ENCODE measurements at regions not wholly inside any gene's neighbourhood (a gene's known extent, or its start where the extent isn't known, plus 50 kb on each side); places are given as distances from the start of the nearest gene placed in this dataset.

DNA sequence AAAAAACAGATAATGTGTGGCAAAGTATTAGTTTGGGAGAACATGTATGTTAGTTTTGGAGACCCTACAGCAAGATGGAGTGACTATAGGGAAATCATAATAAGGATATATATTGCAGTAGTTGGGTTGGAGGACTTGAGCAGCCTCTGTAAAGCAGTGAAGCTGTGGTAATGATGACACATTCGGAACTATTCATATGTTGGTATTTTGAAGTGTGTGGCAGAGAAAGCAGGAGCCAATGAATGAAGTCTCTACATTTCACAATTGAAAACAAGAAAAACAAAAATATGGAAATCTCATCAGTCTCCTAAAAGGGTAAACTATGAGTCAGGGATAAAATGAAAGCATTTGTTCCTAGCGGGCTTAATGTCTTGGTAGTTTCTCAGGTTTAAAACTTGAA lies 645.9 kb downstream of the OTOL1 start:
- Histone ChIP-seq H3K4me2 (ENCODE audit: low read length) (peak overlapping the region; percentile 19), H3K9ac (ENCODE audit: low read length) (no peak overlapping the region), H3K79me2 (ENCODE audit: insufficient read depth, low read length) (no peaks in the 10 kb centered on the region), H3K27ac (ENCODE audit: low read depth, low read length) (peak overlapping the region; percentile 35), H3K9me3 (ENCODE audit: insufficient read depth, low read depth, low read length) (no peaks in the 10 kb centered on the region), H4K20me1 (ENCODE audit: insufficient read depth, low read length) (no peaks in the 10 kb centered on the region), H3K4me1 (ENCODE audit: insufficient read depth, low read length) (peaks cover 18% of the 10 kb centered on the region), H3K4me3 (ENCODE audit: insufficient read depth, low read depth, low read length) (no peak overlapping the region), H3K27me3 (ENCODE audit: insufficient read depth, low read length) (no peaks in the 10 kb centered on the region), H3K36me3 (ENCODE audit: insufficient read depth, low read length) (no peaks in the 10 kb centered on the region), H2AFZ (ENCODE audit: low read depth, low read length) (no peak overlapping the region)
- Mint-ChIP-seq H3K27ac (ENCODE audit: unreplicated experiment) (peak overlapping the region; percentile 90), H3K4me3 (ENCODE audit: unreplicated experiment) (no peak overlapping the region), H3K9me3 (ENCODE audit: unreplicated experiment) (no peaks in the 10 kb centered on the region), H3K4me1 (ENCODE audit: low read depth, unreplicated experiment) (peaks cover 23% of the 10 kb centered on the region), H3K36me3 (ENCODE audit: low read depth, unreplicated experiment) (no peaks in the 10 kb centered on the region), H3K27me3 (ENCODE audit: low read depth, unreplicated experiment) (no peaks in the 10 kb centered on the region)
- TF ChIP-seq, protein P1, sequence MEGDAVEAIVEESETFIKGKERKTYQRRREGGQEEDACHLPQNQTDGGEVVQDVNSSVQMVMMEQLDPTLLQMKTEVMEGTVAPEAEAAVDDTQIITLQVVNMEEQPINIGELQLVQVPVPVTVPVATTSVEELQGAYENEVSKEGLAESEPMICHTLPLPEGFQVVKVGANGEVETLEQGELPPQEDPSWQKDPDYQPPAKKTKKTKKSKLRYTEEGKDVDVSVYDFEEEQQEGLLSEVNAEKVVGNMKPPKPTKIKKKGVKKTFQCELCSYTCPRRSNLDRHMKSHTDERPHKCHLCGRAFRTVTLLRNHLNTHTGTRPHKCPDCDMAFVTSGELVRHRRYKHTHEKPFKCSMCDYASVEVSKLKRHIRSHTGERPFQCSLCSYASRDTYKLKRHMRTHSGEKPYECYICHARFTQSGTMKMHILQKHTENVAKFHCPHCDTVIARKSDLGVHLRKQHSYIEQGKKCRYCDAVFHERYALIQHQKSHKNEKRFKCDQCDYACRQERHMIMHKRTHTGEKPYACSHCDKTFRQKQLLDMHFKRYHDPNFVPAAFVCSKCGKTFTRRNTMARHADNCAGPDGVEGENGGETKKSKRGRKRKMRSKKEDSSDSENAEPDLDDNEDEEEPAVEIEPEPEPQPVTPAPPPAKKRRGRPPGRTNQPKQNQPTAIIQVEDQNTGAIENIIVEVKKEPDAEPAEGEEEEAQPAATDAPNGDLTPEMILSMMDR (IDR thresholded peaks at IDR 0.05; ENCODE audit: insufficient read depth, low read depth, low read length) = no peak
- TF ChIP-seq EZH2 (IDR thresholded peaks at IDR 0.05; ENCODE audit: insufficient read depth, low read length) = no peak
- DNase-seq (ENCODE audit: low read depth) = peak; percentile 68
- FAIRE-seq = peak; percentile 34

DNA sequence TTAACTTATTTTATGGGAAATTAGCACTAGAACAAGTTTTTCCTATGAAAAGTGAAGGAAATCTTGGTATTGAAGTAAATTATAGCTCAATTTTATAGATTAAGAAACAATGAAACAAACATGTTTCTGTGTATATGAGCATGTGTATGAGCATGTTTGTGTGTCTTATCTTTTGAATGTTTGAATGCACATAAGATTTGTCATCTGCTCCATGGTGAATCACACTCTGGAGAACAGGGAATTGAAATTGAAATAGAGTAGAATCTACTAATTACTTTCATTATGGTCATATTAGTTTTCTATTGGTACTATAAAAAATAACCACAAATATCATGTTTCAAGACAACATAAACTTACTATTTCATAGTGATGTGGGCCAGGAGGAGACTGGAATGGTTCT lies 646.6 kb downstream of the OTOL1 start:
- no peaks in the 10 kb centered on the region for H3K36me3 Mint-ChIP-seq (ENCODE audit: low read depth, unreplicated experiment)
- no peak overlapping the region for H3K9ac ChIP-seq (ENCODE audit: low read length)
- no peak overlapping the region for H3K4me3 Mint-ChIP-seq (ENCODE audit: unreplicated experiment)
- no peaks in the 10 kb centered on the region for H4K20me1 ChIP-seq (ENCODE audit: insufficient read depth, low read length)
- no peaks in the 10 kb centered on the region for H3K36me3 ChIP-seq (ENCODE audit: insufficient read depth, low read length)
- H3K4me3 ChIP-seq (ENCODE audit: insufficient read depth, low read depth, low read length) = no peak overlapping the region
- H3K4me1 Mint-ChIP-seq (ENCODE audit: low read depth, unreplicated experiment) = peaks cover 23% of the 10 kb centered on the region
- H3K4me1 ChIP-seq (ENCODE audit: insufficient read depth, low read length) = peaks cover 18% of the 10 kb centered on the region
- no peaks in the 10 kb centered on the region for H3K79me2 ChIP-seq (ENCODE audit: insufficient read depth, low read length)
- no peaks in the 10 kb centered on the region for H3K9me3 ChIP-seq (ENCODE audit: insufficient read depth, low read depth, low read length)
- no peak overlapping the region for H2AFZ ChIP-seq (ENCODE audit: low read depth, low read length)
- no peak overlapping the region for H3K27ac ChIP-seq (ENCODE audit: low read depth, low read length)
- no peak overlapping the region for H3K27ac Mint-ChIP-seq (ENCODE audit: unreplicated experiment)
- H3K4me2 ChIP-seq (ENCODE audit: low read length) = no peak overlapping the region
- H3K9me3 Mint-ChIP-seq (ENCODE audit: unreplicated experiment) = no peaks in the 10 kb centered on the region
- no peaks in the 10 kb centered on the region for H3K27me3 Mint-ChIP-seq (ENCODE audit: low read depth, unreplicated experiment)
- FAIRE-seq = peak; percentile 76
- DNase-seq (ENCODE audit: low read depth) = no peak
- H3K27me3 ChIP-seq (ENCODE audit: insufficient read depth, low read length) = no peaks in the 10 kb centered on the region
- TF ChIP-seq EZH2 (IDR thresholded peaks at IDR 0.05; ENCODE audit: insufficient read depth, low read length) = no peak
- TF ChIP-seq, protein P1 (IDR thresholded peaks at IDR 0.05; ENCODE audit: insufficient read depth, low read depth, low read length) = no peak

DNA sequence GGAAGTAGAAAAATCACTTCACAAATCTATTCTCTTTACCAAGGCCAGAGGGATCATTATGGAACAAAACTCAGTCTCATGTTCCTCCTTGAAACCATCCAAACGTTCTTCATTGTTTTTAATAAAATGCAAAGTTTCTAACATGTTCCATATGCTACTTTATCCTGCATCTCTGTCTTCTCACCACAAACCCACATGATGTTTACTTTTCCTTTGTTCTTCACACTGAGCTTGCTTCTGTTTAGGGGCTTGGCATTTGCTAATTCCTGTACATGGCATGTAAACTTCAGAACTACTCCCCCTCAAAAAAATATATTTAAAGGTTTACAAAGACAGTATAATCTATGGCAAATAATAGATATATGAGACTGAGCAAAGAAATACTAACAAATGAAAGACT lies 651.4 kb downstream of the OTOL1 start:
- Histone ChIP-seq H3K79me2 (ENCODE audit: insufficient read depth, low read length) (no peaks in the 10 kb centered on the region), H3K4me3 (ENCODE audit: insufficient read depth, low read depth, low read length) (no peak overlapping the region), H3K27me3 (ENCODE audit: insufficient read depth, low read length) (no peaks in the 10 kb centered on the region), H3K9me3 (ENCODE audit: insufficient read depth, low read depth, low read length) (no peaks in the 10 kb centered on the region), H4K20me1 (ENCODE audit: insufficient read depth, low read length) (no peaks in the 10 kb centered on the region), H3K27ac (ENCODE audit: low read depth, low read length) (no peak overlapping the region), H3K36me3 (ENCODE audit: insufficient read depth, low read length) (no peaks in the 10 kb centered on the region), H3K4me1 (ENCODE audit: insufficient read depth, low read length) (no peaks in the 10 kb centered on the region), H3K4me2 (ENCODE audit: low read length) (no peak overlapping the region), H2AFZ (ENCODE audit: low read depth, low read length) (no peak overlapping the region), H3K9ac (ENCODE audit: low read length) (no peak overlapping the region)
- Mint-ChIP-seq H3K27me3 (ENCODE audit: low read depth, unreplicated experiment) (no peaks in the 10 kb centered on the region), H3K4me1 (ENCODE audit: low read depth, unreplicated experiment) (peaks cover 8% of the 10 kb centered on the region), H3K27ac (ENCODE audit: unreplicated experiment) (no peak overlapping the region), H3K36me3 (ENCODE audit: low read depth, unreplicated experiment) (no peaks in the 10 kb centered on the region), H3K4me3 (ENCODE audit: unreplicated experiment) (no peak overlapping the region), H3K9me3 (ENCODE audit: unreplicated experiment) (no peaks in the 10 kb centered on the region)
- TF ChIP-seq, protein P1 (IDR thresholded peaks at IDR 0.05; ENCODE audit: insufficient read depth, low read depth, low read length) = no peak
- TF ChIP-seq EZH2 (IDR thresholded peaks at IDR 0.05; ENCODE audit: insufficient read depth, low read length) = no peak
- no peak for FAIRE-seq
- DNase-seq (ENCODE audit: low read depth) = no peak
